MM.1S (cell line): ENCODE measurements at regions not wholly inside any gene's neighbourhood (a gene's known extent, or its start where the extent isn't known, plus 50 kb on each side); places are given as distances from the start of the nearest gene placed in this dataset.

Source experiments
- CTCF ChIP-seq: fragments of 300-600 bp; sonication (generic); IDR thresholded peaks from 2 replicates; pipeline ENCODE4 v1.5.1; 2016; ENCODE audit warnings: antibody characterized with exemption, low read length, mixed read lengths
- EZH2 ChIP-seq: fragments of 300-600 bp; sonication (generic); optimal IDR thresholded peaks from 2 replicates; pipeline ENCODE3; 2017; ENCODE audit warnings: low read depth, mild to moderate bottlenecking, antibody characterized with exemption, low read length, mixed read lengths
- EZH2phosphoT487 ChIP-seq: fragments of 300-600 bp; sonication (generic); IDR thresholded peaks from 2 replicates; pipeline ENCODE4 v1.6.1; 2018; ENCODE audit warnings: antibody characterized with exemption, low read length

GRCh38 chr4:122537388-122538135 is 81.0 kb upstream of the IL2 start:
- no peak for TF ChIP-seq CTCF
- TF ChIP-seq EZH2, result no peak
- TF ChIP-seq EZH2phosphoT487, result no peak
